ENCODE measurements at regions not wholly inside any gene's neighbourhood (a gene's known extent, or its start where the extent isn't known, plus 50 kb on each side); places are given as distances from the start of the nearest gene placed in this dataset.
A peak's percentile ranks its signal among the peaks of the same experiment; 100 is the strongest.
"Not testable (repeated sequence)": the region's sequence is repeated elsewhere in the genome, so short reads cannot be mapped to it uniquely, and the experiment has no call there.

- TF ChIP-seq JUND (IDR thresholded peaks at IDR 0.05; ENCODE audit: low read depth), result no peak
- in situ Hi-C loops (cut with HindIII; ENCODE audit: low pct_unique_long_range_greater_than_20kb, low sequenced_read_pairs), result no loop called here
- no peak for DNase-seq (ENCODE audit: low read depth in 1 of 2, low spot score in 1 of 2)
Observed at GRCh38 chr14:43316427-43316826, 1190.7 kb downstream of the FSCB start.

- in situ Hi-C loops (cut with HindIII; ENCODE audit: low pct_unique_long_range_greater_than_20kb, low sequenced_read_pairs), result no loop called here
- no peak for TF ChIP-seq JUND (IDR thresholded peaks at IDR 0.05; ENCODE audit: low read depth)
- DNase-seq (ENCODE audit: low read depth in 1 of 2, low spot score in 1 of 2), result no peak
Observed at GRCh38 chr14:43313719-43314118, 1193.4 kb downstream of the FSCB start.

- peak in 1 of 2 experiments; percentile 20 for DNase-seq (ENCODE audit: low read depth in 1 of 2, low spot score in 1 of 2)
- in situ Hi-C loops (cut with HindIII; ENCODE audit: low pct_unique_long_range_greater_than_20kb, low sequenced_read_pairs), result no loop called here
- TF ChIP-seq JUND (IDR thresholded peaks at IDR 0.05; ENCODE audit: low read depth), result no peak
Observed at GRCh38 chr14:43308421-43309110, 1198.5 kb downstream of the FSCB start.

- DNase-seq (ENCODE audit: low read depth in 1 of 2, low spot score in 1 of 2), result no peak
- in situ Hi-C loops (cut with HindIII; ENCODE audit: low pct_unique_long_range_greater_than_20kb, low sequenced_read_pairs), result no loop called here
- TF ChIP-seq JUND (IDR thresholded peaks at IDR 0.05; ENCODE audit: low read depth), result no peak
Observed at GRCh38 chr14:43307836-43308235, 1199.2 kb downstream of the FSCB start.

- DNase-seq (ENCODE audit: low read depth in 1 of 2, low spot score in 1 of 2), result no peak
- in situ Hi-C loops (cut with HindIII; ENCODE audit: low pct_unique_long_range_greater_than_20kb, low sequenced_read_pairs), result no loop called here
- TF ChIP-seq JUND (IDR thresholded peaks at IDR 0.05; ENCODE audit: low read depth), result no peak
Observed at GRCh38 chr14:43306053-43306452, 1201.0 kb downstream of the FSCB start.

- in situ Hi-C loops (cut with HindIII; ENCODE audit: low pct_unique_long_range_greater_than_20kb, low sequenced_read_pairs), result no loop called here
- TF ChIP-seq JUND (IDR thresholded peaks at IDR 0.05; ENCODE audit: low read depth), result no peak
Observed at GRCh38 chr14:43297794-43298193, 1209.3 kb downstream of the FSCB start.

GRCh38 chr14:43296061-43296460 lies 1211.0 kb downstream of the FSCB start:
- in situ Hi-C loops (cut with HindIII; ENCODE audit: low pct_unique_long_range_greater_than_20kb, low sequenced_read_pairs); DNase-seq (ENCODE audit: low read depth in 1 of 2, low spot score in 1 of 2): not testable (repeated sequence)

More at GRCh38 chr14:43297794-43298193, 1209.3 kb downstream of the FSCB start:
- no peak for DNase-seq (ENCODE audit: low read depth in 1 of 2, low spot score in 1 of 2)

- TF ChIP-seq JUND (IDR thresholded peaks at IDR 0.05; ENCODE audit: low read depth), result no peak
- DNase-seq (ENCODE audit: low read depth in 1 of 2, low spot score in 1 of 2), result no peak
- in situ Hi-C loops (cut with HindIII; ENCODE audit: low pct_unique_long_range_greater_than_20kb, low sequenced_read_pairs), result no loop called here
Observed at GRCh38 chr14:43285575-43285974, 1221.5 kb downstream of the FSCB start.

- in situ Hi-C loops (cut with HindIII; ENCODE audit: low pct_unique_long_range_greater_than_20kb, low sequenced_read_pairs), result no loop called here
Observed at GRCh38 chr14:43260056-43260455, 1247.0 kb downstream of the FSCB start.

GRCh38 chr14:43258396-43258795 lies 1248.7 kb downstream of the FSCB start:
- in situ Hi-C loops (cut with HindIII; ENCODE audit: low pct_unique_long_range_greater_than_20kb, low sequenced_read_pairs), result no loop called here
- DNase-seq (ENCODE audit: low read depth in 1 of 2, low spot score in 1 of 2), result no peak
- TF ChIP-seq JUND (IDR thresholded peaks at IDR 0.05; ENCODE audit: low read depth), result no peak

More at GRCh38 chr14:43260056-43260455, 1247.0 kb downstream of the FSCB start:
- DNase-seq (ENCODE audit: low read depth in 1 of 2, low spot score in 1 of 2), result no peak
- TF ChIP-seq JUND (IDR thresholded peaks at IDR 0.05; ENCODE audit: low read depth), result no peak

GRCh38 chr14:43256996-43257395 lies 1250.1 kb downstream of the FSCB start:
- DNase-seq (ENCODE audit: low read depth in 1 of 2, low spot score in 1 of 2); in situ Hi-C loops (cut with HindIII; ENCODE audit: low pct_unique_long_range_greater_than_20kb, low sequenced_read_pairs): not testable (repeated sequence)

GRCh38 chr14:43252866-43253265 lies 1254.2 kb downstream of the FSCB start:
- no peak for DNase-seq (ENCODE audit: low read depth in 1 of 2, low spot score in 1 of 2)
- in situ Hi-C loops (cut with HindIII; ENCODE audit: low pct_unique_long_range_greater_than_20kb, low sequenced_read_pairs), result no loop called here
- no peak for TF ChIP-seq JUND (IDR thresholded peaks at IDR 0.05; ENCODE audit: low read depth)

- DNase-seq (ENCODE audit: low read depth in 1 of 2, low spot score in 1 of 2), result no peak
- TF ChIP-seq JUND (IDR thresholded peaks at IDR 0.05; ENCODE audit: low read depth), result no peak
- in situ Hi-C loops (cut with HindIII; ENCODE audit: low pct_unique_long_range_greater_than_20kb, low sequenced_read_pairs), result no loop called here
Observed at GRCh38 chr14:43249591-43249990, 1257.5 kb downstream of the FSCB start.

- no peak for DNase-seq (ENCODE audit: low read depth in 1 of 2, low spot score in 1 of 2)
- in situ Hi-C loops (cut with HindIII; ENCODE audit: low pct_unique_long_range_greater_than_20kb, low sequenced_read_pairs), result no loop called here
- TF ChIP-seq JUND (IDR thresholded peaks at IDR 0.05; ENCODE audit: low read depth), result no peak
Observed at GRCh38 chr14:43249116-43249515, 1258.0 kb downstream of the FSCB start.
